ENCODE measurements at regions not wholly inside any gene's neighbourhood (a gene's known extent, or its start where the extent isn't known, plus 50 kb on each side); places are given as distances from the start of the nearest gene placed in this dataset.
A peak's percentile ranks its signal among the peaks of the same experiment; 100 is the strongest.

GRCh38 chr18:75135158-75135725 lies 73.7 kb downstream of the PTGR3 start:
- H3K36me3 Mint-ChIP-seq: no peaks in the 10 kb centered on the region
- DNase-seq (ENCODE audit: low spot score in 2 of 2): no peak
- peaks cover 7% of the 10 kb centered on the region for H3K4me1 Mint-ChIP-seq
- ATAC-seq (ENCODE audit: low read depth): no peak
- peaks cover 13% of the 10 kb centered on the region for H3K27me3 Mint-ChIP-seq
- H3K27ac Mint-ChIP-seq: no peak overlapping the region
- peaks cover 1% of the 10 kb centered on the region for H3K9me3 Mint-ChIP-seq
- no peak overlapping the region for H3K4me3 Mint-ChIP-seq

- no peak for DNase-seq (ENCODE audit: low spot score in 2 of 2)
These were observed 74.3 kb downstream of the PTGR3 start for GRCh38 chr18:75134611-75134975.

GRCh38 chr18:75133721-75134610 lies 75.0 kb downstream of the PTGR3 start:
- H3K27ac Mint-ChIP-seq: no peak overlapping the region
- peaks cover 6% of the 10 kb centered on the region for H3K9me3 Mint-ChIP-seq
- no peaks in the 10 kb centered on the region for H3K36me3 Mint-ChIP-seq
- no peak overlapping the region for H3K4me3 Mint-ChIP-seq
- peaks cover 6% of the 10 kb centered on the region for H3K27me3 Mint-ChIP-seq
- DNase-seq (ENCODE audit: low spot score in 2 of 2): no peak
- H3K4me1 Mint-ChIP-seq: peaks cover 9% of the 10 kb centered on the region
- ATAC-seq (ENCODE audit: low read depth): no peak

More at GRCh38 chr18:75134611-75134975, 74.3 kb downstream of the PTGR3 start:
- Mint-ChIP-seq H3K9me3 (peaks cover 6% of the 10 kb centered on the region), H3K27ac (no peak overlapping the region), H3K4me1 (peaks cover 9% of the 10 kb centered on the region), H3K27me3 (peaks cover 7% of the 10 kb centered on the region), H3K36me3 (no peaks in the 10 kb centered on the region), H3K4me3 (no peak overlapping the region)
- no peak for ATAC-seq (ENCODE audit: low read depth)

GRCh38 chr18:75132931-75133525 lies 75.9 kb downstream of the PTGR3 start:
- peaks cover 6% of the 10 kb centered on the region for H3K9me3 Mint-ChIP-seq
- ATAC-seq (ENCODE audit: low read depth) (no peak), DNase-seq (ENCODE audit: low spot score in 2 of 2) (no peak)
- H3K27me3 Mint-ChIP-seq: peaks cover 6% of the 10 kb centered on the region
- peaks cover 9% of the 10 kb centered on the region for H3K4me1 Mint-ChIP-seq
- no peak overlapping the region for H3K27ac Mint-ChIP-seq
- H3K4me3 Mint-ChIP-seq: no peak overlapping the region
- H3K36me3 Mint-ChIP-seq: no peaks in the 10 kb centered on the region

GRCh38 chr18:75132098-75132870 lies 76.7 kb downstream of the PTGR3 start:
- no peaks in the 10 kb centered on the region for H3K36me3 Mint-ChIP-seq
- H3K4me1 Mint-ChIP-seq: peaks cover 9% of the 10 kb centered on the region
- H3K27ac Mint-ChIP-seq: no peak overlapping the region
- DNase-seq (ENCODE audit: low spot score in 2 of 2) (no peak), ATAC-seq (ENCODE audit: low read depth) (no peak)
- H3K27me3 Mint-ChIP-seq: peaks cover 6% of the 10 kb centered on the region
- no peak overlapping the region for H3K4me3 Mint-ChIP-seq
- peaks cover 6% of the 10 kb centered on the region for H3K9me3 Mint-ChIP-seq

- DNase-seq (ENCODE audit: low spot score in 2 of 2) (no peak), ATAC-seq (ENCODE audit: low read depth) (no peak)
- H3K27me3 Mint-ChIP-seq: peaks cover 11% of the 10 kb centered on the region
- H3K36me3 Mint-ChIP-seq: no peaks in the 10 kb centered on the region
- peaks cover 9% of the 10 kb centered on the region for H3K4me1 Mint-ChIP-seq
- no peak overlapping the region for H3K27ac Mint-ChIP-seq
- H3K9me3 Mint-ChIP-seq: peaks cover 6% of the 10 kb centered on the region
- H3K4me3 Mint-ChIP-seq: no peak overlapping the region
These were observed 77.4 kb downstream of the PTGR3 start for GRCh38 chr18:75131381-75132000.

GRCh38 chr18:75130591-75131328 lies 78.2 kb downstream of the PTGR3 start:
- ATAC-seq (ENCODE audit: low read depth): no peak
- Mint-ChIP-seq H3K36me3 (no peaks in the 10 kb centered on the region), H3K4me3 (no peak overlapping the region), H3K27ac (no peak overlapping the region), H3K9me3 (peaks cover 6% of the 10 kb centered on the region), H3K27me3 (peaks cover 17% of the 10 kb centered on the region), H3K4me1 (peaks cover 12% of the 10 kb centered on the region)
- no peak for DNase-seq (ENCODE audit: low spot score in 2 of 2)

- peaks cover 17% of the 10 kb centered on the region for H3K27me3 Mint-ChIP-seq
- no peak for ATAC-seq (ENCODE audit: low read depth)
These were observed 79.0 kb downstream of the PTGR3 start for GRCh38 chr18:75129717-75130477.

GRCh38 chr18:75128911-75129716 lies 79.8 kb downstream of the PTGR3 start:
- peaks cover 17% of the 10 kb centered on the region for H3K27me3 Mint-ChIP-seq
- no peaks in the 10 kb centered on the region for H3K36me3 Mint-ChIP-seq
- DNase-seq (ENCODE audit: low spot score in 2 of 2): no peak
- H3K4me1 Mint-ChIP-seq: peaks cover 7% of the 10 kb centered on the region
- no peak for ATAC-seq (ENCODE audit: low read depth)
- H3K4me3 Mint-ChIP-seq: no peak overlapping the region
- H3K9me3 Mint-ChIP-seq: peaks cover 6% of the 10 kb centered on the region
- no peak overlapping the region for H3K27ac Mint-ChIP-seq

More at GRCh38 chr18:75129717-75130477, 79.0 kb downstream of the PTGR3 start:
- Mint-ChIP-seq H3K4me1 (peaks cover 12% of the 10 kb centered on the region), H3K27ac (no peak overlapping the region), H3K36me3 (no peaks in the 10 kb centered on the region), H3K9me3 (peaks cover 6% of the 10 kb centered on the region), H3K4me3 (no peak overlapping the region)
- DNase-seq (ENCODE audit: low spot score in 2 of 2): no peak

GRCh38 chr18:75128051-75128605 lies 80.8 kb downstream of the PTGR3 start:
- ATAC-seq (ENCODE audit: low read depth) (no peak), DNase-seq (ENCODE audit: low spot score in 2 of 2) (no peak)
- Mint-ChIP-seq H3K27me3 (peaks cover 20% of the 10 kb centered on the region), H3K4me3 (no peak overlapping the region), H3K27ac (no peak overlapping the region), H3K4me1 (peaks cover 7% of the 10 kb centered on the region), H3K9me3 (peaks cover 6% of the 10 kb centered on the region), H3K36me3 (no peaks in the 10 kb centered on the region)

GRCh38 chr18:75127143-75128021 lies 81.6 kb downstream of the PTGR3 start:
- peaks cover 7% of the 10 kb centered on the region for H3K4me1 Mint-ChIP-seq
- H3K27me3 Mint-ChIP-seq: peaks cover 20% of the 10 kb centered on the region
- ATAC-seq (ENCODE audit: low read depth): no peak
- no peaks in the 10 kb centered on the region for H3K36me3 Mint-ChIP-seq
- peak overlapping the region; percentile 7 for H3K4me3 Mint-ChIP-seq
- H3K27ac Mint-ChIP-seq: no peak overlapping the region
- H3K9me3 Mint-ChIP-seq: peaks cover 6% of the 10 kb centered on the region
- no peak for DNase-seq (ENCODE audit: low spot score in 2 of 2)
